ENCODE measurements at regions not wholly inside any gene's neighbourhood (a gene's known extent, or its start where the extent isn't known, plus 50 kb on each side); places are given as distances from the start of the nearest gene placed in this dataset.

DNA sequence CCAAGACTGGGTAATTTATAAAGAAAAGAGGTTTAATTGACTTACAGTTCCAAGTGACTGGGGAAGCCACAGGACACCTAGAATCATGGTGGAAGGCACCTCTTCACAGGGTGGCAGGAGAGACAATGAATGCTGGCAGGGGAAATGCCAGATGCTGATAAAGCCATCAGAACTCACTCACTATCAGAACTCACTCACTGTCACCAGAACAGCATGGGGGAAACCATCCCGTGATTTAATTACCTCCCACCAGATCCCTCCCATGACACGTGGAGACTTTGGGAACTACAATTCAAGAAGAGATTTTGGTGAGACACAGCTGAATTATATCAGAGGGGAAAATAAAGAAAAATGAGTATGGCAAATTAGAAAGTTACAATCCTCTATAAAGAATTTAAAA, 310.9 kb downstream of the BCHE start:
- no peak for TF ChIP-seq POLR2A (IDR thresholded peaks at IDR 0.05; ENCODE audit: extremely low read depth, insufficient read length)
- TF ChIP-seq, protein P1, sequence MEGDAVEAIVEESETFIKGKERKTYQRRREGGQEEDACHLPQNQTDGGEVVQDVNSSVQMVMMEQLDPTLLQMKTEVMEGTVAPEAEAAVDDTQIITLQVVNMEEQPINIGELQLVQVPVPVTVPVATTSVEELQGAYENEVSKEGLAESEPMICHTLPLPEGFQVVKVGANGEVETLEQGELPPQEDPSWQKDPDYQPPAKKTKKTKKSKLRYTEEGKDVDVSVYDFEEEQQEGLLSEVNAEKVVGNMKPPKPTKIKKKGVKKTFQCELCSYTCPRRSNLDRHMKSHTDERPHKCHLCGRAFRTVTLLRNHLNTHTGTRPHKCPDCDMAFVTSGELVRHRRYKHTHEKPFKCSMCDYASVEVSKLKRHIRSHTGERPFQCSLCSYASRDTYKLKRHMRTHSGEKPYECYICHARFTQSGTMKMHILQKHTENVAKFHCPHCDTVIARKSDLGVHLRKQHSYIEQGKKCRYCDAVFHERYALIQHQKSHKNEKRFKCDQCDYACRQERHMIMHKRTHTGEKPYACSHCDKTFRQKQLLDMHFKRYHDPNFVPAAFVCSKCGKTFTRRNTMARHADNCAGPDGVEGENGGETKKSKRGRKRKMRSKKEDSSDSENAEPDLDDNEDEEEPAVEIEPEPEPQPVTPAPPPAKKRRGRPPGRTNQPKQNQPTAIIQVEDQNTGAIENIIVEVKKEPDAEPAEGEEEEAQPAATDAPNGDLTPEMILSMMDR (IDR thresholded peaks at IDR 0.05; ENCODE audit: low read depth, low read length), result no peak
